Osteocyte (in vitro differentiated cells): ENCODE measurements at regions not wholly inside any gene's neighbourhood (a gene's known extent, or its start where the extent isn't known, plus 50 kb on each side); places are given as distances from the start of the nearest gene placed in this dataset.

Experiments
- DNase-seq: peaks from one replicate; pipeline ENCODE4 v3.0.0; 2021; ENCODE audit warnings: mixed read lengths; ENCODE audit not compliant: unreplicated experiment; ENCODE audit errors: extremely low spot score
- H3K27ac Mint-ChIP-seq: one replicate; pipeline ENCODE4 v1.8.0; 2021; ENCODE audit warnings: mild to moderate bottlenecking, mixed read lengths; ENCODE audit not compliant: unreplicated experiment
- H3K27me3 Mint-ChIP-seq: one replicate; pipeline ENCODE4 v1.8.0; 2021; ENCODE audit warnings: mixed read lengths; ENCODE audit not compliant: unreplicated experiment
- H3K36me3 Mint-ChIP-seq: one replicate; pipeline ENCODE4 v1.8.0; 2021; ENCODE audit warnings: mixed read lengths; ENCODE audit not compliant: unreplicated experiment
- H3K4me1 Mint-ChIP-seq: one replicate; pipeline ENCODE4 v1.8.0; 2021; ENCODE audit warnings: mixed read lengths; ENCODE audit not compliant: unreplicated experiment
- H3K4me3 Mint-ChIP-seq: one replicate; pipeline ENCODE4 v1.8.0; 2021; ENCODE audit warnings: mild to moderate bottlenecking, moderate library complexity, mixed read lengths; ENCODE audit not compliant: unreplicated experiment
- H3K9me3 Mint-ChIP-seq: one replicate; pipeline ENCODE4 v1.8.0; 2021; ENCODE audit warnings: mixed read lengths; ENCODE audit not compliant: unreplicated experiment
- TF ChIP-seq, protein P1 (sequence below): fragments of 200-600 bp; sonication (generic); IDR thresholded peaks from 2 replicates; pipeline ENCODE4 v1.5.0; 2021; ENCODE audit warnings: antibody characterized with exemption, mild to moderate bottlenecking, moderate library complexity

DNA sequence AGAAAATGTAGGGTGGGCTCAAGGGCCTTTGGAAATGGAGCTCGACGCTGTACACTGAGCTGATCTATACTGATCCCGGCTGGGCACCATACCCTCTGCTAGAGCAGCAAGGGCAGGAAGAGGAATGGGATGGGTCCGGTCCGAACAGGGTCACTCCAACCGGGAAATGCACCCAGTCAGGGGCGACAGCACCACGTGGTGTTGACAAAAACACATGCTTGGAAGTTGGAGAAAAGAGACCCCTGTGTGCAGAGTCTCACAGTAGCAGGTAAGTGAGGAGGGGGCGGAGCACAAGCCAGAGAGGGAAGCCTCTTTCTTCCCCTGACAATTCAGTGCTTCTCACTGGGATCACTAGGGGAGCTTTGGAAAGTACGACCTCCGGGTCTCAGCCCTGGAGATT lies 84.1 kb upstream of the ASB18 start:
- DNase-seq, result no peak
- Mint-ChIP-seq H3K9me3 (no peaks in the 10 kb centered on the region), H3K36me3 (no peaks in the 10 kb centered on the region), H3K4me3 (no peak overlapping the region), H3K27me3 (no peaks in the 10 kb centered on the region), H3K27ac (no peak overlapping the region), H3K4me1 (peaks cover 2% of the 10 kb centered on the region)
- TF ChIP-seq, protein P1, sequence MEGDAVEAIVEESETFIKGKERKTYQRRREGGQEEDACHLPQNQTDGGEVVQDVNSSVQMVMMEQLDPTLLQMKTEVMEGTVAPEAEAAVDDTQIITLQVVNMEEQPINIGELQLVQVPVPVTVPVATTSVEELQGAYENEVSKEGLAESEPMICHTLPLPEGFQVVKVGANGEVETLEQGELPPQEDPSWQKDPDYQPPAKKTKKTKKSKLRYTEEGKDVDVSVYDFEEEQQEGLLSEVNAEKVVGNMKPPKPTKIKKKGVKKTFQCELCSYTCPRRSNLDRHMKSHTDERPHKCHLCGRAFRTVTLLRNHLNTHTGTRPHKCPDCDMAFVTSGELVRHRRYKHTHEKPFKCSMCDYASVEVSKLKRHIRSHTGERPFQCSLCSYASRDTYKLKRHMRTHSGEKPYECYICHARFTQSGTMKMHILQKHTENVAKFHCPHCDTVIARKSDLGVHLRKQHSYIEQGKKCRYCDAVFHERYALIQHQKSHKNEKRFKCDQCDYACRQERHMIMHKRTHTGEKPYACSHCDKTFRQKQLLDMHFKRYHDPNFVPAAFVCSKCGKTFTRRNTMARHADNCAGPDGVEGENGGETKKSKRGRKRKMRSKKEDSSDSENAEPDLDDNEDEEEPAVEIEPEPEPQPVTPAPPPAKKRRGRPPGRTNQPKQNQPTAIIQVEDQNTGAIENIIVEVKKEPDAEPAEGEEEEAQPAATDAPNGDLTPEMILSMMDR, result no peak

DNA sequence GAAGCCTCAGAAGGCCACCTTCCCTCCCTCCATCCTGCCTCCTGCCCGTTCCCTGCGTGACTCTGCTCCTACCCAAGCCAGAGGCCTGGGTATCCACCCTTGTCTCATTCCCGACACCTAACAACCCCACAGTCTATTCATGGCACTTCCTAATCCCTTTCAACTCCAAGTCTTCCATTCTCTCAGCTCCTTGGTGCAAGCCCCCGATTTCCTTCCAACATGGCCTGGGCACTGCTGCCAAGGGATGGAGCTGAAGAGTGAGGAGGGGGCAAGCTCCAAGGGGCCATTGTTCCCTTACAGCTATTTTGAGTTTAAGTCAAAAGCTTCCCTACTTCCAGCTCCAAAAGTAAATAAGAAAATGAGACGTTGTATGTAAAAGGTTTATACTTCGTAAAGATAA lies 84.8 kb upstream of the ASB18 start:
- no peaks in the 10 kb centered on the region for H3K9me3 Mint-ChIP-seq
- H3K27me3 Mint-ChIP-seq, result no peaks in the 10 kb centered on the region
- H3K36me3 Mint-ChIP-seq, result no peaks in the 10 kb centered on the region
- TF ChIP-seq, protein P1, result no peak
- no peak overlapping the region for H3K27ac Mint-ChIP-seq
- no peak overlapping the region for H3K4me3 Mint-ChIP-seq
- DNase-seq, result no peak
- H3K4me1 Mint-ChIP-seq, result peaks cover 3% of the 10 kb centered on the region

DNA sequence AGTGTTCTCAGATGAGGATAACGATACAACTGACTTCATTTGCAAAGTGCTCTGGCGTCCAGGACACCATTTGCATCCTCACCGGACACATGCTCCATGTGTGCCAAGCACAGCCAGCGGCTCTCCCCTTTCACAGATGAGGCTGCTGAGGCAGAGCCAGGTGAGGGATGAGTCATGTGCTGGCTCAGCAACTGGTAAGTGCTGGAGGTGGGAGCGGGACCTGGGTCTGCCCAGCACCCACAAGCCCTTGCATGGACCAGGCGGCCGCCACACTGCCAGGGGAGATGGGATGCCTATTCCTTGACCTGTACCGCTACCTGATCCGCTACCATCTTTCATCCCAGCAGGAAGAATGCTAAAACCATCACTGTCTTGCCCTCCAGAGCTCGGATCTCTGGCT lies 86.2 kb upstream of the ASB18 start:
- Mint-ChIP-seq H3K9me3 (no peaks in the 10 kb centered on the region), H3K36me3 (no peaks in the 10 kb centered on the region), H3K27me3 (no peaks in the 10 kb centered on the region), H3K4me3 (no peak overlapping the region), H3K27ac (no peak overlapping the region), H3K4me1 (peaks cover 3% of the 10 kb centered on the region)
- TF ChIP-seq, protein P1, result no peak
- no peak for DNase-seq

DNA sequence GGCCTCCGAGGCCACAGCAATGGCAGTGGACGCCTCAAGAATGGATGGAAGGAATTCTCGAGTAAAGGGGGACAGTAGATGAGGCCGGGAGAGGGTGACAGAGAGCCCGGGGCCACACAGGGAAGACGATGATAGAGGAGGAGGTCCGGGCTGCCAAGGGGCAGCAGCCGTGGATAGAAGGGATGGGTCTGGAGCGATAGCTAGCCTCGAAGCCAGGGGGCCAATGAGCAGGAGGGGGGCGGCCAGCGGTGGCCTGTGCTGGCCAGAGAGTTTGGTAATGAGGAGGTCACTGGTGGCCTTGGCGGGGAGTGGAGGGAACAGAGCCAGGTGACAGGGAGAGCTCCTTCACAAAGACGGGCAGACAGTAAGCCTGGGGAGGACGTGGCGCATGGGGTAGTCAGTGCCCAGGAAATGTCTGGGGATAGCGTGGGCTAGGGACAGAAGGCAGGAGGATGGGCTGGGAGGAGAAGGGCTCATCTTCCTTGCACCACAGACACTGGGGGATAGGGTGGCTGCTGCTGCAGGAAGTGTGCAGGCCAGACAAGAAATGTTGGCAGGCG lies 87.8 kb upstream of the ASB18 start:
- DNase-seq, result no peak
- TF ChIP-seq, protein P1, result no peak
- Mint-ChIP-seq H3K36me3 (no peaks in the 10 kb centered on the region), H3K27ac (no peak overlapping the region), H3K4me1 (peaks cover 3% of the 10 kb centered on the region), H3K27me3 (no peaks in the 10 kb centered on the region), H3K9me3 (no peaks in the 10 kb centered on the region), H3K4me3 (no peak overlapping the region)

DNA sequence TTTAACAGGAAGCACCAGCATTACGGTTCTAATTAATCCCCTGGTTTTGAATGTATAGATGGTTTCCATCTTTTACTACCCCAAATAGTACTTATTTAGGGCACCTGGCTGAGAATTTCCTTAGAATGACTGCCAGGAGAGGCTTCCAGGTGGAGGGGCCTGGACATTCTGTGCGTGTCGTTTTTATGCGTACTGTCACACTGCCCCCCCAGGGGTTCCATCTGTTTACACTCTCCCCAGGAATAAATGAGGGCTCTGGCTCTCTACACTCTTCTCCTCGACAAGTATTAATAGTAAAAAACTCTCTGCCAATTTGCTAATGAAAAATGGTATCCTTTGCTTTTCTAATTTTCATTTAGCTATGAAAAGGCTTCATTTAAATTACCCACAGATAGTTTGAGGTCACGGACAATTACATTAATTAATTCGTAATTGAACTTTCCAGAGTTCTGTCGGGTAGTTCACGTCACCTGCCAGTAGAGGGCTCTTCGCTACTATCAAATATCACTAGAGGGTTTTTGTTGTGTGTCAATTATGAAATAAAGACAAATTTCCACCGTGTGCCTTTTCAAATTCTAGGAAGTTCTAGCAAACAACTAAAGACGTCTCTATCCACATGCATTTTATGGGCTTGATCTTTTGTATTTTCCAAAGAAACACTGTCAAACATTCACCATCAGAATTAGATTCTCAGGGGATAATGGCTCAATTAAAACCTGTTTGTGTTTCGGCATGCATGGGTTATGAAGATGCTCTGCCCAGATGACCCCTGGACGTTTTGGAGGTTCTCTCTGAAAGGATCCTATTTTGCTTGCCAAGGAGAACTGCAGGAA lies 88.8 kb upstream of the ASB18 start:
- H3K27me3 Mint-ChIP-seq, result no peaks in the 10 kb centered on the region

More for the DNA sequence above, 88.8 kb upstream of the ASB18 start:
- H3K9me3 Mint-ChIP-seq, result no peaks in the 10 kb centered on the region
- peaks cover 3% of the 10 kb centered on the region for H3K4me1 Mint-ChIP-seq
- TF ChIP-seq, protein P1, result peak; percentile 87
- no peak for DNase-seq
- H3K36me3 Mint-ChIP-seq, result no peaks in the 10 kb centered on the region
- no peak overlapping the region for H3K27ac Mint-ChIP-seq
- H3K4me3 Mint-ChIP-seq, result no peak overlapping the region
